DMS153 treated with DMSO at 0.1 percent for 48 hours (cell line): ENCODE measurements at regions not wholly inside any gene's neighbourhood (a gene's known extent, or its start where the extent isn't known, plus 50 kb on each side); places are given as distances from the start of the nearest gene placed in this dataset.
"Not testable (repeated sequence)": the region's sequence is repeated elsewhere in the genome, so short reads cannot be mapped to it uniquely, and the experiment has no call there.

Experiments
- DNase-seq: peaks from one replicate; lab custom pipeline; 2025; ENCODE audit not compliant: unreplicated experiment; lab: John Stamatoyannopoulos, UW

DNA sequence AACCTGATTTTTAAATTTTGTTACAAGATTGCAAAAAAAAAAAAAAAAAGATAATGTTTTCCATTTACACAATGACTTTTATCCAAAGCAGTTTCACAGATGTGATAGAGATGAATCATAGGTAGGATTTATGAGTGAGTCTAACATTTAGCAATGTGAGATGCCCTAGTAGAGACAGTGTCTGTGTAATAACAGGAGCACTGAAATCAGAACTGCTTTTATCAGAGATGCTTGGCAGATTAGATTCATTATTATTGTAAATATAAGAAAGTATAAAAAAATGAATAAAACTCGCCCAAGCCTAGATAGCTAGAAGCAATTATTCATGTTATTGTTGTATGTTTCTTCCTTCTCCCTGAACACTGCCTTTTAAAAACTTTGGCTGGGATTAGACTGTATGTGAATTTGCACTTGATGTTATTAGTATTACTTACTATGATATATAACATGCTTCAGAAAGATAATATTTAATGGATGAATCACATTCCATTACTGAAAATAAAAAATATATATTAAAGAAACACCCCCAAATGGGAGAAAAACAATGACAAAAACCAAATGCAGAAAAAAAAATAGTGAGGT lies 567.3 kb upstream of the KLF4 start:
- DNase-seq: no peak

DNA sequence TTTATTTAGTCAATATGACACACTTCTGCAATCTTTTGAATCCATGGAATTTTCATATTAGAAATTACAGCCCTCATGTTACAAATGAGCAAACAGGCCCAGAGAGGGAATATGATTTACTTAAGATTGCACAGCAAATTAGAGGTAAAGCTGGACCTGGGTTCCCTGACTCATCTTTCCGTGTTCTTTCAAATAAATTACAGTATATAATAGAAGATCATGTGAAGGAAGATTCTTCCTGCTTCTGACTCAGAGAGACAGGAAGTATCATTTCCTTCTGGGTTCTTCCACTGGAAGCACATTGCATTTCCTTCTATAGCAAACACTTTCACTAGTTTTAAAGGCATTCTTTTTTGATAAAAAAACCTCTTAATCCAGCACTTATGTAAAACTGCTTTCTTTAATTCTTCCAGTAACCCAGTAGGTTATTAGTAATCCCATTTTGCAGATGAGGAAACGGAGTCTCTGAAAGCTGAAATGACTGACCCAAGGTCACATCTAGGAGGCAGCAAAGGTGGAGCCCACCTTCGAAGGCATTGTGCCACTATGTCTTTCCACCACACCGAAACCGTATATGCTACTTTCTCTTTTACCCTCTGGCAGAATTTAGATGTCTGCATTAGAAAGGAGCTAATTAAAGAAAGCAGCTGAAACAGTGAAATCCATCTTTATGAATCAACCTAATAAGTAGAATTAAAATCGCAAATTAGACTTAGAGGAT lies 566.7 kb upstream of the KLF4 start:
- DNase-seq: no peak

DNA sequence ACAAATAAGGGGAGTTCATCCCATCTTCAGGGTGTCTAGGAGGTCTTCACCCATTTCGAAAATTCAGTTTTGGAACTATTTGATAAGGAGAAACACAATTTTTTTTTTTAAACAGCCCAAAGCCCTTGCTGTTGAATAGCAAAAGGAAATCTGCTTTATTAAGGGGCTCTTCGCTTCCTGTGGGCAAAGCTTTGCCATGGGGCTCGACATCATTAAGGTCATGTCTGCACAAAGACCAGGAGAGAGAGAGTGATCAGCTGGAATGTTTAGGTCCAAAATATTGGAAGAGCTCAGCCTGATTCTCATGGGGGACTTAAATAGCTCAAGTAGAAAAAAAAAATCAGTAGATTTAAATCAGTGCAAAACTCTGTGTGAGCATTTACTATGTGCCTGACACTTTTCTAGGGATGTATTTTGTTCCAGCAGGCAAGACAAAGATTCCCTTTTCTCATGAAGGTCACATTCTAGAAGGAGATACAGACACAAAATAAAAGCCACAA lies 564.6 kb upstream of the KLF4 start:
- DNase-seq: no peak

DNA sequence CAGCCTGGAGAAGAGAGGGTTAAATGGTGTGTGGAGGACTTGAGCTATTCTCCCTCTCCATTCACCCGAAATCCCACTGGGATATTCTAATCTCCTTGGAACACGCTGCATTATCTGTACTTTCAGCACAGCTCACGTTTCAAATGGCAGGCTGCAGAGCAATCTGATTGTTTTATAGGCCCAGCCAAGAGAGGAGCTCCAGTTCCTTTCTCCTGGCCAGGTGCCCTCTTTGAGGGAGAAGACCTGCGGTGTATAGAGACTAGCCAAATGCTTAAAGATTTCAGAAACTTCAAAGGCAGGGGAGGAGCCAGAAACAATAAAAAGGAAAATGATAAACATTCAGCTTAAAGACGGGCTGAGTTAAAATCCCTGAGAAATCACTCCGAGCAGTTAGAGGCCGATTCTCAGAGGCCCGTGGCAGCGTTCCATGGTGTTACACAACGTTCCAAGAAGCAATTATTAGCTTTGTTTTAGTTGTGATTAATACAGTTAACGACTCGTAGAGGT lies 564.0 kb upstream of the KLF4 start:
- DNase-seq: peak; percentile 8

DNA sequence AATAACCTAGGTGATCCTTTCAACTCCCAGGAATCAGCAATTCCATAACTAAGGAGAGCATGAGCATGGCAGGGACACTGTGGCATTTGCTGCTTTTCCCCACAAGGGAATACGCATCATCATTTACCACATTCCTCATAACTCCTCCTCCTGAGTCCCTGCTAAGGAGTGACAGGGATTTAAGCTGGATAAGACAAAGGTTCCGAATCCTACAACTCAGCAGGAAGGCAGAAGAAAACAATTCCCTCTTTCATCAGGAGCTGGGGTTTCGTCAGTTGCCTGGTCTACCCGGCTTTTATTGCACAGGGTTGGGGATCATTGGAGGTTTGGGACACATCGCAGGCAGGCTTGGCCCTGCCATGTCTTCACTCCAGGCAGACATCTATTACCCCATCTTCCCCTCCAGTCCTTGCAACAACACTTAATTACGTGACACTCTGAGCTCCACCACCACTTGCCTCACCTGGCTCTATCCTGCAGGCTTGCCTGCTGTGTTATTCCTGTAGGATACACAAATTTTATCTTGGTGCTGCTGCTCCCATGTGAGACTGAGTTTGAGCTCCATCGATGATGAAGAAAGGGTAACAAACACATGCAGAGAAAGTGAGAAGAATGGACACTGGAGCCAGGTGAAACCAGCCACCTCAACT lies 563.0 kb upstream of the KLF4 start:
- no peak for DNase-seq

DNA sequence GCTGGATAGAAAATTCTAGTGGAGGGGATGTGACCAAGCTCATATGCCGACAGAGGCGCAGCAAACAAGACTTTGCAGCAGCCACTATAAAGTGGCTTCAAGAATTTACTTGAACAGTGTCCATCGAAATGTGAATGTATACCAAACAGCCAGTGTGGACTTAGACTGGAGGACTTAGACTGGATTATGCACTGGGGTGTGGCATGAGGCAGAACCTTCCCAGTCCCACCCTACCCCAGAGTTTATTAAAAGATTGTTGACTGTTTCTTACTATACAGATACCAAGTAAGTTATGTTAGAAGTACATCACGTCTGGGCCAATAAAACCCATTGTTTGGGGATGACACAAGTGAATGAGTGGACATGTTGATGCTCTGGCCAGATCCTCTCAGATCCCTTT lies 561.3 kb upstream of the KLF4 start:
- DNase-seq: no peak

DNA sequence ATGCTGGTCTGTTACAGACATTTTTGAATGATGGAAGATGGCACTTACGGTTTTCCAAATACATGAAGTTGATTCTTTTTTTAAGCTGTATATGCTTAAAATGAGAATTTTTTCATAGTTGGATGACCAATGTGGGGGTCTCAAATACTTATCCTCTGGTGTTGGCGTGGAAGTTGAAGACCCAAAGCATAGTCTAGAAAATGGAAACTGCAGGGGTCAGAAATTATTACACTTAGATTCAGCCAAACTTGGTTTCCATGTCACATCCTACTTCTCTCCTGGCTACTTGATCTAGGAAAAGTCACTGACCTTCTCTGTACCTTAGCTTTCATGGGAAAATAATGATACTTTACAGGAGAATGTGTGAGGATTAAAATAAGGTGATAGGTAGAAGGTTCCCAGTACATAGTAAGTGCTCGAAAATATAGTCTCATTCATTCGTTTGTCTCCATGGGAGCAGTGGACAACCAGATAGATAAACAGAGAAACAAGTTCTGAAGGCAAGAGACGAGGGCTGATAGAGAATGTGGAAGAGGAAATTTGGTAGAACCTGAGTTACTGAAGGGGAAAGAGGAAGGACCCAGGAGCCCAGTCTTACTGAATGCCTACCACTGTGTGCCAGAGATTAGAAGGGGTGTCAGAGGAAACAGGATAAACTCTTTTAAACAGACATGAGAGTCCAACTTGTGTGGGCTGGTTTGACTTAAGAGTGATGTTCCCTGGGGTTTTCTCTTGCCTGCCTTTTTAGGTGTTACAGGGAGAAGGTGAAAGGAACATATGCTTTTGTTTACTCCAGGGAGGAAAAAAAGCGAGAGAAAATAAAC lies 560.3 kb upstream of the KLF4 start:
- no peak for DNase-seq

DNA sequence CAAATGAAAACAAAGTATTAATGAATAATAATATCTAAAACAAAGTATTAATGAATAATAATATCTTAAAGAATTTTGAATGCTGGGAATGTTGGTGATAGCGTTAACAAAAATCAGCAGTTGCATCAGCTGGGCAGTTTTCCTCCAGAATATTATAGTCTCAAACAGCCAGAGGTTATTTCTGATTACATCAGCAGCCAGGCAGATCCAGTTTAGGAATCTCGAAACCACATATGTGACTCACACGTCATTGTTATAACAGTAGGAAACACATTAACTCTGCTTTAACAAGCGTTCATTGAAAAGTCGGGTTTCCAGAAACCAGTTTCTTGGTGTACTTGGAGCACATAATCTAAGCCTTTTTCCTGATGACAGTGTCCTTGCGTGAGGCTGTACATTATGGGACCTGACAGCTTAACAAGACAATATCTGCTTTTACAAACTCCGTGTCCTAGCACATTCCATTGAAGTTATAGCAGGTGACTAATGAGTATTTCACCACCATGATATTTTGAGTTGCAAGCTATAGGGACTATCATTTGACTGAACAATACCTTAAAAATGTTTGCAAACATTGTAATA lies 559.5 kb upstream of the KLF4 start:
- DNase-seq: no peak

DNA sequence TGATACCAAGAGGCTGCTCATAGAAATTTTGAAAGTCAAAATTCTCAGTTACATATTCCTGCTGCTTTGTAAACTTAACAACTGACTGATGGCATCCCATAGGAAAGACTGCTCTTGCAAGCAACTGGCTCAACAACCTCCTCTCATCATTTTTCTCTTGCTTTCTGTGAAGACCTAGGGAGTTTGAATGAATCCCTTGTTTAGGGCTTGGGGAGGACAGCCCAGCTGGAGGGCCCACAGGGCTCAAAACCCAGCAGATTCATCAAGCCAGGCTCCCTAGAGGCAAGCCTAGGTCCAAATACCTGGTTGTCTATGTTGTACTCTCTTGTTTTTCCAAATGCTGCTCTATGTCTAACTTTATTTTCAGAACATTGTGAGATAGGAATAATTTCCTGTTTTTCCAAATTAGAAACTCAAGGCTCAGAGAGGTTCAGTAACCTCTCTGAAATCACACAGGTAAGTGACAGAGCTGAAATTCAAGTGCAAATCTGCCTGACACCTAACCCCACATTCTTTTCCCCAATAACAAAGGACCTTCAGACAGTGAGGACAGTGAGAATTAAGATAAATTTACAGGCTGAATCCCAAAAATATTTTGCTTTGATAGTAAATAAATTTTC lies 558.9 kb upstream of the KLF4 start:
- no peak for DNase-seq

DNA sequence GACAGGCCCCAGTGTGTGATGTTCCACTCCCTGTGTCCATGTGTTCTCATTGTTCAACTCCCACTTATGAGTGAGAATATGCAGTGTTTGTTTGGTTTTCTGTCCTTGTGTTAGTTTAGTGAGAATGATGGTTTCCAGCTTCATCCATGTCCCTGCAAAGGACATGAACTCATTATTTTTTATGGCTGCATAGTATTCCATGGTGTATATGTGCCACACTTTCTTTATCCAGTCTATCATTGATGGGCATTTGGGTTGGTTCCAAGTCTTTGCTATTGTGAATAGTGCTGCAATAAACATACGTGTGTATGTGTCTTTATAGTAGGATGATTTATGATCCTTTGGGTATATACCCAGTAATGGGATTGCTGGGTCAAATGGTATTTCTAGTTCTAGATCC lies 558.2 kb upstream of the KLF4 start:
- not testable (repeated sequence) for DNase-seq

DNA sequence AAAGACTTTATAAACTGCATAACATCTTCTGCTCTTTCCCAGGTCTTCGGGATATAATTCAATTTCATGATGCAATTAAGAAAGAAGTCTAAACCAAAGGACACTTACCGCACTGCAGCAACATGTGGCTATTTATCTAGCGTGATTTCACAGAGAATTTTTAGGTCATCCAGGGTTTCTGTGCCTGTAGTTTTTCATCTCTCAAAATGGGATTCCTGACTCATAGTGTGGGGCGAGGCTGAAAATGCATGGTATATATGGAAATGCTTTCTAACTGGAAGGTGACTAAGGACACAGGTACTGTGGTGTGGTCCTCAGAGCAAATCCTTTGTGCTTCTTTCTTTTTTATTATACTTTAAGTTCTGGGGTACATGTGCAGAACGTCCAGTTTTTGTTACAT lies 557.7 kb upstream of the KLF4 start:
- DNase-seq: no peak

DNA sequence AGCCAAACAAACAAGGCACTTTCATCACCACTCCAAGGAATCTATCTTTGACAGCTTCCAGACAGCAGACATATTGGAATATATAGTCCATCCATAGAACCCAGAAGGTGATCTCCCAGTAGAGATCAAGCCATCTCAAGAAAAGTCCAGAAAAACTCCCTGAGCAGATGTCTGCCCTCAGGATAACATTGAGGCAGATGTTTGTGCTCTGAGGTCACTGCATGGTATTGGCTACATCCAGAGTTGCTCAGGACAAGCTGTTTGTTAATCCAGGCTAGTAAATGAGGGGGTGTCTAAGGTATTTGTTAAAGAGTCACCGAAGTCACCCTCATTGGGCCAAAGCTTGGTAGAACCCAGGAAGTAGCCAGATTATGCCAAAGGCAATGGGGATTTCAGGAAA lies 556.3 kb upstream of the KLF4 start:
- DNase-seq: no peak

DNA sequence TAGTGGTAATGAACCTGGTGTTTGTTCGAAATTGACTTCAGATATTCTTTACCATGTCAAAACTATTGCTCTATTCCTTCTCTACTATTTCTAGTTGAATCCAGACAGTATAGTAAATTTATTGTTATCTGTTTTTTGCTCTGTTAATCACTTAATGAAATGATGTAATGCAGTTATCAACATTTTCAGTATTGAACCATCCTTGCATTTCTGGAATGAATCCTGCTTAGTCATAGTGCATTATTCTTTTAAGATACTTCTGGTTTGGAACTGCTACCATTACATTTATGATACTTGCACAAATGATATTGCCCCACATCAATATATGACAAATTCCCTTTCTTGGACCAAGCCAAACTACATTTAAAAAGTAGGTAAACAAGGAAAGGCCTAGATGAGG lies 554.0 kb upstream of the KLF4 start:
- no peak for DNase-seq

DNA sequence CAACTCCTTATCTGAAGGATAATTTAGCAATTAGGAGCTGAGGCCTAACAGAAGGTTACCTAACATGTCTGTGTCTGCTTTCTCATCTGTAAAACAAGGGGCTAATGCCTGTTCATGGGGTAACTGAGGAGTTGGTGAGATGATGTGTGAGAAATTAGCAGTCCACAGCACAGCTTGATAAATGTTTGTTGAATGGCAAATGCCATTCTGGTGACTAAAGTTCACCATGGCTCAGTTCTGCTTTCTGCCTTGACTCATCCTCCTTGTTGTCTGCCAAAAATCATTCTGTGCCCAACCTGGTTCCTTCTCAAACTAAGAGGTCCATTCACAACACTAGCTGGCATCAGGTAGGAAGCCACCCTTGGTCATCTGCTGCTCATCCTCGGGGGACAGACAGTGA lies 552.0 kb upstream of the KLF4 start:
- no peak for DNase-seq

DNA sequence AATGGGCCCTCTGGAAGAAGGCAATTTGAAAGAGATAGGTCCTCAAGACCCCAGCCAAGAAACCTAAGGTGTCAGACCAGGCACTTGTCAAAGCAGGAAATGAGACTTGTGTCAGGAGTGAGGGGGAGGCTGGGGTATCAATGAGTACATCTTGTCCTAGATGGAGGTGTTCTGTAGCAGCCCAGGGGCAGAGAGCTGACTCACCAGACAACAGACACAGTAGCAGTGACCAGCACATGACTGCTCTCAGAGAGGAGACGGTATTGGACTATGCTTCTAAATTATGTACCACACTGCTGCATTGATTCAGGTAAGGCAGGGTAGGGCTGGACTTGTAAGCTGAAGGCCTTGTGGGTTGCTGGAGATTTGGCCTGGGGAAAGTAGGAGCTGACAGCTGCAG lies 551.2 kb upstream of the KLF4 start:
- DNase-seq: no peak

DNA sequence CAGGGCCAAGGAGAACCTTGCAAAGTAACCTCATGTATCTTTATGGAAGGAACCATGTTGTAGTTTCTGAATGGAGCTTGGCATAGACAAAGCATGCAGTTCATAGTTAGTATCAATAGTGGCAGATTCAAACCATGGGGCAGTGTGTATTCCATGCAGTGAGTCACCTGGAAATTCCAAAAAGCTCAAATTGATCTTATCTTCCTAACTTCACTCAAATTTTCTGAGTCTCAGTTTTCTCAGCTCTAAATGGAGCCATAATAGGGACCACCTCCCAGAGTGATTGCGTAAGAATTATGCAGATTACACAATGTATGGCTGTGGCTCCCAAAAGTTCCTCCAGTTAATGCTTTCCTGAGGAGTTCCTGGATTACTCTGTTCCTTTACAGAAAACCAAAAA lies 549.9 kb upstream of the KLF4 start:
- no peak for DNase-seq

DNA sequence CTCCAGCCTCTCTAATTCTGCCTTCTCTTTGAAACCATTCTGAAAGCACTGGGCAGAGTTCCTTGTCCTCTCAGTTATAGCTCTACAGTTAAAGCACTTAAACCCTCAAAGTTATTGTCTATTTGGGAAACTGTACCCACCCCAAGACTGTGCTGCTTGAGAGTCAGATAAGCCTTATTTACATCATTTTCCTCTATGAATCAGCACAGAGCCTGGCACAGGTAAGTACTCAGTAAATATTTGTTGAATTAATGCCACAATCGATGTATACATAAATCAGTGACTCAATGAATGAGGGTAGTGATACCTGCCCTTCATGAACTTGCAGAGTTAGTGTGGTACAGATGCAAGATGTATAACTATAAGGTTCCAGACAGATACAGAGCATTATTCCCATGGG lies 549.4 kb upstream of the KLF4 start:
- no peak for DNase-seq

DNA sequence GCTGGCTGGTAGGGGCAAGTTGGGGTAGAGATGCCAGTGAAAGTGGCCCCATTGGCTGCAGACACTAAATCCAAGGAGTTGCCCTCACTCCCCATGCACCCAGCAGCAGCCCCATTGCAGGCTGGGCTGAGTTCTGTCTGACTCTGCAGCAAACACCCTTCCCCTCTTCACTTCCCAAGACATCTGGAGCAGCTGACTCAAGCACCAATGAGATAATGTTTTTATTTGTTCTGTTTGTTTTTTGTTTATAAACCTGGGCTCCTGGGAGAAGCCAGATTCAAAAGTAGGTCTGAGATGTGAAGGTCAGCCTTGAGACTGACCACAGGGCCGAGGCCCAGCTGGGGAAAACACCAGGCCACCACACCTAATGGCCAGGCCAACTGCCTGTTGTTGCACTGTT lies 545.9 kb upstream of the KLF4 start:
- DNase-seq: no peak

DNA sequence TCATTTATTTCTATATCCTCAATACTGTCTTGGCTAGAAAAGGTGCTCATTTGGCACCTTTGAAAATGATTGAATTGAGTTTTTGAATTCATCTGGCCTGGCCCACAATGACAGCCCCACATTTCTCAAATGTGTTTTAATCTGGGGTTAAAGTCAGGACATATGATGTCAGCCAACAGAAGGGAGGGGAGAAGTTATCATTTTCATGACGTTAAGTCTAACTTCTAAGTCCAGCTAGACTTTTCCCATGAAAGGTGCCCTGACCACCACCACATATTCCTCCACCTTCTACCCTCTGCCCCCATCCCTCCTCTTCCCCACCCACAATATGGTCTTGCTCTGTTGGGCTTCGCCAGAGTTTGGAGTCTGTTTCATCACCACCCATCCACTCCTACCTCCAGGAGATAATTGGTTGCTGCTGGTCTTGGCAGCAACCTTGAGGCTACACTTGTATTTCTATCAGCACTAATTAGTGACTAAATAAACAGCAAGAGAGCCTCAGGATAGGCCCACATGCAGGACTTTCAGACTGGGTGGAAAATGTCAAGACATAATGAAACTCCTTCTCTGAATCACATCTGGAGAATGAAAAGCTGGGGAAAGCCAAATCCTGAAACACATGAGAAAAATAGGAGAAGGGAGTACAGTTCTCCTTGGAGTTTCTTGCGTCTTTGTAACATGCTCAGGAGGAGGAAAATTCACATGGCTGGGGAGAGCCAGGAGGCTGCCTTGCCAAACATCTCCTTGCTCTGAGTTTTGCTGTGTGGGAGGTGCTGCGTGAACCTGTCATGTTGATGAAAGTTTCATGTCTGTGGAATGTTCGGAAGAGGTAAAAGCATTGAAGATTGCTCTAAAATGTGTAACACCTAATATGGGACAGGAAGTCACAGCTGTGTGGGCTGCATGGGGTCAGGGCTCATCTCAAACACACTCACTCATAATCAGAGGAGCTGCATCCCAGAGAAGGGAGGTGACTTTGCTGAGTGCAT lies 544.7 kb upstream of the KLF4 start:
- DNase-seq: no peak
